AG09319 (cell line): ENCODE measurements at regions not wholly inside any gene's neighbourhood (a gene's known extent, or its start where the extent isn't known, plus 50 kb on each side); places are given as distances from the start of the nearest gene placed in this dataset.
"Not testable (repeated sequence)": the region's sequence is repeated elsewhere in the genome, so short reads cannot be mapped to it uniquely, and the experiment has no call there.

Experiments
- DNase-seq: peaks from one replicate; pipeline ENCODE4 v3.0.0-alpha.2; 2010; ENCODE audit warnings: low read depth; ENCODE audit errors: extremely low read depth
- CTCF ChIP-seq: IDR thresholded peaks from 2 replicates; pipeline ENCODE4 v1.5.1; 2011; ENCODE audit warnings: low read depth, mild to moderate bottlenecking, inconsistent platforms, low read length, moderate library complexity

- no peak for TF ChIP-seq CTCF
- DNase-seq: no peak
Observed at GRCh38 chr7:156039194-156039593, 226.9 kb upstream of the SHH start.

- no peak for TF ChIP-seq CTCF
Observed at GRCh38 chr7:156038345-156038744, 226.1 kb upstream of the SHH start.

GRCh38 chr7:156036153-156036552 is 223.9 kb upstream of the SHH start:
- no peak for DNase-seq
- no peak for TF ChIP-seq CTCF

More at GRCh38 chr7:156038345-156038744, 226.1 kb upstream of the SHH start:
- no peak for DNase-seq

GRCh38 chr7:156035387-156035786 is 223.1 kb upstream of the SHH start:
- not testable (repeated sequence) for DNase-seq

GRCh38 chr7:156034397-156034796 is 222.1 kb upstream of the SHH start:
- DNase-seq: no peak

GRCh38 chr7:156032973-156033372 is 220.7 kb upstream of the SHH start:
- no peak for DNase-seq
- no peak for TF ChIP-seq CTCF

More at GRCh38 chr7:156034397-156034796, 222.1 kb upstream of the SHH start:
- no peak for TF ChIP-seq CTCF

GRCh38 chr7:156031679-156032478 is 219.6 kb upstream of the SHH start:
- no peak for TF ChIP-seq CTCF
- DNase-seq: no peak

GRCh38 chr7:156029460-156030007 is 217.3 kb upstream of the SHH start:
- no peak for DNase-seq
- no peak for TF ChIP-seq CTCF
